Esophagus muscularis mucosa (tissue), 4 donors: ENCODE measurements at regions not wholly inside any gene's neighbourhood (a gene's known extent, or its start where the extent isn't known, plus 50 kb on each side); places are given as distances from the start of the nearest gene placed in this dataset.

Source experiments
- CTCF ChIP-seq, 3 experiments: fragments of 200-600 bp in 2 of 3; fragments of 450-650 bp in 1 of 3; sonication (generic) in 2 of 3; IDR thresholded peaks; one replicate each; pipeline ENCODE4 v1.5.1; 2017 to 2019; ENCODE audit warnings: antibody characterized with exemption in 3 of 3, mild to moderate bottlenecking in 2 of 3, moderate library complexity in 1 of 3
- EP300 ChIP-seq: sonication (generic); formaldehyde crosslinking; IDR thresholded peaks from one replicate; pipeline ENCODE4 v1.6.1; 2017; ENCODE audit warnings: antibody characterized with exemption
- POLR2A ChIP-seq: fragments of 450-650 bp; IDR thresholded peaks from one replicate; pipeline ENCODE4 v1.6.1; 2017; ENCODE audit warnings: antibody characterized with exemption, moderate library complexity, mild to moderate bottlenecking, low read depth

GRCh38 chr21:16800536-16801275 lies 712.1 kb upstream of the CXADR start:
- TF ChIP-seq POLR2A = no peak
- no peak for TF ChIP-seq EP300
- no peak for TF ChIP-seq CTCF (IDR thresholded peaks at IDR 0.05)
